ENCODE measurements at regions not wholly inside any gene's neighbourhood (a gene's known extent, or its start where the extent isn't known, plus 50 kb on each side); places are given as distances from the start of the nearest gene placed in this dataset.

DNA sequence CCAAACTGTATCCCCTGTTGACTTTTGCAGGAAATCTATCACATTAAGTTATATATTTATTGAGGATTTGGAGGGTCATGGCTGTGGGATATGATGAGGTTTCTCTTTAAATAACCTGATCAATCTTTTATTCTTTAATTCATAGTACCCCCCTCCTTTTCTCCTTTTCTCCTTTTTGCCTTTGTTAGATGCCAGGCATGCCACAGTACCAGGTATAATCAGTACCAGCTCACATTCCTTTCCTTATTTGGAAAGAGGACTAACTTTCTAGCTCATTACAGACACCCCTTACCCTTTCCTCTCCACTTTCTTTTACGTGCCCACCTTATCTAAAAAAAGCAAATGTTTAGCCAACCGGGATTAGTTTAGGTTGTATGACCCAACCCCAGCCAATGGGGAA lies 326.4 kb upstream of the NAALADL2 start:
- TF ChIP-seq, protein P1, sequence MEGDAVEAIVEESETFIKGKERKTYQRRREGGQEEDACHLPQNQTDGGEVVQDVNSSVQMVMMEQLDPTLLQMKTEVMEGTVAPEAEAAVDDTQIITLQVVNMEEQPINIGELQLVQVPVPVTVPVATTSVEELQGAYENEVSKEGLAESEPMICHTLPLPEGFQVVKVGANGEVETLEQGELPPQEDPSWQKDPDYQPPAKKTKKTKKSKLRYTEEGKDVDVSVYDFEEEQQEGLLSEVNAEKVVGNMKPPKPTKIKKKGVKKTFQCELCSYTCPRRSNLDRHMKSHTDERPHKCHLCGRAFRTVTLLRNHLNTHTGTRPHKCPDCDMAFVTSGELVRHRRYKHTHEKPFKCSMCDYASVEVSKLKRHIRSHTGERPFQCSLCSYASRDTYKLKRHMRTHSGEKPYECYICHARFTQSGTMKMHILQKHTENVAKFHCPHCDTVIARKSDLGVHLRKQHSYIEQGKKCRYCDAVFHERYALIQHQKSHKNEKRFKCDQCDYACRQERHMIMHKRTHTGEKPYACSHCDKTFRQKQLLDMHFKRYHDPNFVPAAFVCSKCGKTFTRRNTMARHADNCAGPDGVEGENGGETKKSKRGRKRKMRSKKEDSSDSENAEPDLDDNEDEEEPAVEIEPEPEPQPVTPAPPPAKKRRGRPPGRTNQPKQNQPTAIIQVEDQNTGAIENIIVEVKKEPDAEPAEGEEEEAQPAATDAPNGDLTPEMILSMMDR (optimal IDR thresholded peaks at IDR 0.05 in 1 of 3, IDR thresholded peaks at IDR 0.05 in 1 of 3, conservative IDR thresholded peaks at IDR 0.05 in 1 of 3; ENCODE audit: extremely low read depth in 1 of 3, insufficient read depth in 2 of 3, low read length in 3 of 3), result no peak
- no peak for TF ChIP-seq EZH2 (IDR thresholded peaks at IDR 0.05; ENCODE audit: low read length)

Data from keratinocyte (primary cell).